ENCODE measurements at regions not wholly inside any gene's neighbourhood (a gene's known extent, or its start where the extent isn't known, plus 50 kb on each side); places are given as distances from the start of the nearest gene placed in this dataset.

DNA sequence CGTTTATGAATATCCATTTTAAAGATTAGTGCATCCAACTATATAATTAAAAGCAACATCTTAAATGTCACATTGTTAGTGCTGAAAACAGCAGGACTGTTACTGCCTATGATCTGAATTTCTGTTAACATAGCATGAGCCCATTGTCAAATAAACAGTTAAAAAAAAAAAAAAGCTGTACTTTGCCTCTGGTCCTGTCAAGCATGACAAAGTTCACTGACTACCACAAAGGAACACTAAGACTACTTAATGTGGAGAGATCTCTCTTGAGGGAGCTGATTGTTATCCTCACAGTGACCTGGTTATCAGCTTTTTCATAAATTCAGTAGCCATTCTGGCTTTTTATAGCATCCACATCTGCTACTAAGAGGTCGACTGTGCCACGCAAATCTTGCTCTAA lies 228.1 kb downstream of the TMEM200A start:
- TF ChIP-seq CEBPB (IDR thresholded peaks at IDR 0.05), result no peak
- TF ChIP-seq FOXM1 (IDR thresholded peaks at IDR 0.05; ENCODE audit: borderline replicate concordance, low read depth), result no peak
- TF ChIP-seq, protein P1, sequence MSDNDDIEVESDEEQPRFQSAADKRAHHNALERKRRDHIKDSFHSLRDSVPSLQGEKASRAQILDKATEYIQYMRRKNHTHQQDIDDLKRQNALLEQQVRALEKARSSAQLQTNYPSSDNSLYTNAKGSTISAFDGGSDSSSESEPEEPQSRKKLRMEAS (IDR thresholded peaks at IDR 0.05), result no peak
- TF ChIP-seq, protein P2, sequence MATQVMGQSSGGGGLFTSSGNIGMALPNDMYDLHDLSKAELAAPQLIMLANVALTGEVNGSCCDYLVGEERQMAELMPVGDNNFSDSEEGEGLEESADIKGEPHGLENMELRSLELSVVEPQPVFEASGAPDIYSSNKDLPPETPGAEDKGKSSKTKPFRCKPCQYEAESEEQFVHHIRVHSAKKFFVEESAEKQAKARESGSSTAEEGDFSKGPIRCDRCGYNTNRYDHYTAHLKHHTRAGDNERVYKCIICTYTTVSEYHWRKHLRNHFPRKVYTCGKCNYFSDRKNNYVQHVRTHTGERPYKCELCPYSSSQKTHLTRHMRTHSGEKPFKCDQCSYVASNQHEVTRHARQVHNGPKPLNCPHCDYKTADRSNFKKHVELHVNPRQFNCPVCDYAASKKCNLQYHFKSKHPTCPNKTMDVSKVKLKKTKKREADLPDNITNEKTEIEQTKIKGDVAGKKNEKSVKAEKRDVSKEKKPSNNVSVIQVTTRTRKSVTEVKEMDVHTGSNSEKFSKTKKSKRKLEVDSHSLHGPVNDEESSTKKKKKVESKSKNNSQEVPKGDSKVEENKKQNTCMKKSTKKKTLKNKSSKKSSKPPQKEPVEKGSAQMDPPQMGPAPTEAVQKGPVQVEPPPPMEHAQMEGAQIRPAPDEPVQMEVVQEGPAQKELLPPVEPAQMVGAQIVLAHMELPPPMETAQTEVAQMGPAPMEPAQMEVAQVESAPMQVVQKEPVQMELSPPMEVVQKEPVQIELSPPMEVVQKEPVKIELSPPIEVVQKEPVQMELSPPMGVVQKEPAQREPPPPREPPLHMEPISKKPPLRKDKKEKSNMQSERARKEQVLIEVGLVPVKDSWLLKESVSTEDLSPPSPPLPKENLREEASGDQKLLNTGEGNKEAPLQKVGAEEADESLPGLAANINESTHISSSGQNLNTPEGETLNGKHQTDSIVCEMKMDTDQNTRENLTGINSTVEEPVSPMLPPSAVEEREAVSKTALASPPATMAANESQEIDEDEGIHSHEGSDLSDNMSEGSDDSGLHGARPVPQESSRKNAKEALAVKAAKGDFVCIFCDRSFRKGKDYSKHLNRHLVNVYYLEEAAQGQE (IDR thresholded peaks at IDR 0.05; ENCODE audit: low read depth), result no peak

DNA sequence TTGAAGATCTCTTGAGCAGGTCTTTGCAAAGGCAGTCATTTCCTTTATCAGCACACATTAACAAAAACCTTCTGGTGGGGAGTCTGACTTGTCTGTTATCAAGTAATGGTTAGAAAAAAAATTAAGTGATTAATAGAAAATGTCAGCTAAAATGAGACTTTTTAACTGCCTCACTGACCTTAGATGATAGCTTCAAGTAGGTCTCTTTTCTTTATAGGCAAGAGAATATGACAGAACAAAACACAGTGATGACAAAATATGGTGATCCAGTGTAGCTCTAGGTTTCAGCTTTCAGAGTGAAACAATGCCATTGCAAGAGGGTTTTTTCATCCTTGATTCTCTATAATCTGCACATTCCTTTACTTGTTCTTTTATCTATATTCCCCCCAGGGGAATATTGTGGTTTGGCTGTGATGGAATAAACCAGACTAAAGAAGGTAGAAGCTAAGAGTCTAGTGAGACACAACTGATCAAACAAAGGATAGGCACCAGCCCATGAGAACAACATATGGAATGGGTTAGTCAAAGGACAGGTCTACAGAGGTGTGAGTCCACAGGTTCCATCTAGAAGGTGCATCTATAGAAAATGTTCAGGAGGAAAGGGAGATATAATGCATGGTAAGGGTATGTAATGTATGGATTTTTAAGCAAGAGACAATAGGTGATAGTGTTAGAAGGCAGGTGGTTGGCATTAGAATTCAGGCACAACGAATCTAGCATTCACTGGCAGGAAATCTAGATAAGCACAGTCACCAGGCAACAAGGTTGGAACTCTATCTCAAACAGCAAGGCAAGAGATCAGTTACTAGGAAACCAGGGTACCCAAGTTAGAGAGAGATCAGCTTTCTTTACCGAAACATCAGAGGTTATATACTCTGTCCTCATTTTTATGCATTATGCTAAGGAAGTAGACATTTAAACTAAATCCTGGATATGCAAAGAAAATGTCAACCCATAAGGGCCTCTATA lies 228.9 kb upstream of the SMLR1 start:
- no peak for TF ChIP-seq FOXM1 (IDR thresholded peaks at IDR 0.05; ENCODE audit: borderline replicate concordance, low read depth)
- no peak for TF ChIP-seq CEBPB (IDR thresholded peaks at IDR 0.05)
- TF ChIP-seq TAF1 (IDR thresholded peaks at IDR 0.05; ENCODE audit: low read depth), result no peak
- no peak for TF ChIP-seq ZBTB7A (IDR thresholded peaks at IDR 0.05; ENCODE audit: low read depth)
- TF ChIP-seq NFIC (IDR thresholded peaks at IDR 0.05), result no peak
- no peak for TF ChIP-seq TCF12 (IDR thresholded peaks at IDR 0.05; ENCODE audit: low read depth)
- TF ChIP-seq RAD21 (IDR thresholded peaks at IDR 0.05; ENCODE audit: low read depth), result no peak
- TF ChIP-seq, protein P1 (IDR thresholded peaks at IDR 0.05), result no peak
- TF ChIP-seq, protein P3, sequence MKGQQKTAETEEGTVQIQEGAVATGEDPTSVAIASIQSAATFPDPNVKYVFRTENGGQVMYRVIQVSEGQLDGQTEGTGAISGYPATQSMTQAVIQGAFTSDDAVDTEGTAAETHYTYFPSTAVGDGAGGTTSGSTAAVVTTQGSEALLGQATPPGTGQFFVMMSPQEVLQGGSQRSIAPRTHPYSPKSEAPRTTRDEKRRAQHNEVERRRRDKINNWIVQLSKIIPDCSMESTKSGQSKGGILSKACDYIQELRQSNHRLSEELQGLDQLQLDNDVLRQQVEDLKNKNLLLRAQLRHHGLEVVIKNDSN (IDR thresholded peaks at IDR 0.05), result no peak
- TF ChIP-seq TEAD4 (IDR thresholded peaks at IDR 0.05), result no peak
- no peak for TF ChIP-seq CREB1 (IDR thresholded peaks at IDR 0.05; ENCODE audit: low read depth)
- no peak for TF ChIP-seq YY1 (IDR thresholded peaks at IDR 0.05; ENCODE audit: low read depth)
- TF ChIP-seq EP300 (IDR thresholded peaks at IDR 0.05; ENCODE audit: borderline replicate concordance), result no peak
- TF ChIP-seq, protein P2 (IDR thresholded peaks at IDR 0.05; ENCODE audit: low read depth), result no peak
- TF ChIP-seq EGR1 (IDR thresholded peaks at IDR 0.05), result no peak

DNA sequence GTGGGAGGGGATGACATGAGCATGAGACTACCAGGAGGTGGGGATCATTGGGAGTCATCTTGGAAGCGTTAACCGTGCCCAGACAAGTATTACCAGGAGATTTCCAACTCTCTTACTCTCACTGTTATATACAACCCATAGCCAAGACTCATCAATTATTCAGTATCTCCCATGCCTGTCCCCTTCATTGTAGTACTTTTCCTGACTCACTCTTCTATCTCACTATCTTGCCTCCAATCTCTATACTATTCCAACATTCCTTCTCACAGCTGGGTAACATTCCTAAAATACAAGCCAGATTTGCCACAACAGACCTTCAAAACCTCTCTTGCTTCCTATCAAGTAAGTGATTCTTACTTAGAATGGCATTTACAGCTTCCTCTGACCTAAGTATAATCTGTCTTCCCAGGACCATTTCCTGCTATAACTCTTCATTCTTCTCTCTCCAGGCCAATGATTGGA lies 226.3 kb upstream of the SMLR1 start:
- TF ChIP-seq, protein P2 (IDR thresholded peaks at IDR 0.05; ENCODE audit: low read depth), result no peak
- TF ChIP-seq, protein P1 (IDR thresholded peaks at IDR 0.05), result no peak
- TF ChIP-seq CEBPB (IDR thresholded peaks at IDR 0.05) (no peak), TEAD4 (IDR thresholded peaks at IDR 0.05) (no peak), EGR1 (IDR thresholded peaks at IDR 0.05) (no peak), CREB1 (IDR thresholded peaks at IDR 0.05; ENCODE audit: low read depth) (no peak), YY1 (IDR thresholded peaks at IDR 0.05; ENCODE audit: low read depth) (no peak), FOXM1 (IDR thresholded peaks at IDR 0.05; ENCODE audit: borderline replicate concordance, low read depth) (no peak), TAF1 (IDR thresholded peaks at IDR 0.05; ENCODE audit: low read depth) (no peak)
- TF ChIP-seq, protein P3 (IDR thresholded peaks at IDR 0.05), result no peak

DNA sequence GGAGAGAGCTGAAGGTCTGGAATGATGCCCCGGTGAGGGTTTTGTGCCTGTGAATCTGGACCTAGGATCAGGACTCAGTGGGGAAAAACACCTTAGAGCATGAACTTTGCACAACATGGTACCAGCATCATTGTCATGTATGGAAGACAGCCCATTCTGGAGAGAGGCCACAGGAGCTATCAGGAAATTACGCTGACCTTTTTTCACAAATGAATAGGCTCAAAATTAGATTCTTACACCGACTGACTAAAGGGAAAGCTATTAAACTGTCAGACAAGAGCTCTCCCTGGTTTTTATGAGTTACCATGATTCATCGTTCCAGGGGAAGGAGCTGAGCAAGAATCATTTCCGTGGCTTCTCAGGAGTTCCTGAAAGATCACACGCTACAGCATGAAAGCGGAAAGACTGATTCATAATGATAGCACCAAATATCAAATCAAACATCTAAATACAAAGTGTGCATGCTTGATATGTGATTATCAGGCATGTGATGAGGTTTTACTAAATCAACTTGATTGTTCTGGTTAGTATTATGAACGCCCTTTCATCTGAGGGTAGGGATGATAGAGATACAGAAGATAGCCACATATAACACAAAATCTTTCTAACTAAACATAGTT lies 224.9 kb upstream of the SMLR1 start:
- no peak for TF ChIP-seq CREB1 (IDR thresholded peaks at IDR 0.05; ENCODE audit: low read depth)
- TF ChIP-seq, protein P1 (IDR thresholded peaks at IDR 0.05), result no peak
- TF ChIP-seq EP300 (IDR thresholded peaks at IDR 0.05; ENCODE audit: borderline replicate concordance), result no peak
- TF ChIP-seq RAD21 (IDR thresholded peaks at IDR 0.05; ENCODE audit: low read depth), result no peak
